ENCODE measurements at regions not wholly inside any gene's neighbourhood (a gene's known extent, or its start where the extent isn't known, plus 50 kb on each side); places are given as distances from the start of the nearest gene placed in this dataset.
"Not testable (repeated sequence)": the region's sequence is repeated elsewhere in the genome, so short reads cannot be mapped to it uniquely, and the experiment has no call there.

DNA sequence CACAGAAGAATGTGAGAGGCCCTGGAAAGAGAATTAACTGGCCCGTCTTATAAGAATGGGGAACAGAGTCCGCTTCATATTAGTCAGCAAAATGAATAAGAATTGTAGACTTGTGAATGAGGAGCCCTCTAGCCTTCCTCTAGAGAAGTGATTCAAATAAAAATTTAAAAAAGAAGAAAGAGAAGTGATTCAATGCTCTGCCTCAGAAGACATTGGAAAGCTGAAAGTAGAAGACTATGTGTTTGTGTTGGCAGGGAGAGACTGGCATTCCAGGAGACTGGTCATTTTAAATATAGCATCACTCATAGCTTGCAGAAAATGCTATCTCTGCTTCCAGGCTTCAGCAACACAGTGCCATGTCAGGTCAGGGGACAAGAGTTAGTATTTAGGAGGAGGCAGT lies 190.6 kb upstream of the HS3ST3A1 start:
- no peak for DNase-seq

DNA sequence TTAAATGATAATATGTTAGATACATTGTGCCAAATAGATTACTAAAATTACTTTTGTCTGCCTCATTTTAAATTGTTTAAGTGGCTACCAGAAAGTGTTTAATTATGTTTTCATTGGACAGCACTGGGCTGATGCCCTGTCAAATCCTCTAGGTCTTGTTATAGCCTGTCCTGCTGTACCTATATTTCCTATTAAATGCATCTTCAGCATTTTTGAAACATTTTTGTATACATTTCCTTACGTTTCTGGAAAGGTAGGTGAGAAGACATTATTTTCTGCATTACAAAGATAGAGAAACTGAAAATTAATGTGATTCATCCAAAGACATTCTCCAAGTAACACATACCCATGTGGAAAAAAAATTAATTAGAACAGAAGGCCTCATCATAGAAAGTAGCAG lies 192.2 kb upstream of the HS3ST3A1 start:
- no peak for DNase-seq

GRCh38 chr17:13797863-13798262 lies 196.1 kb upstream of the HS3ST3A1 start:
- no peak for DNase-seq

- DNase-seq = no peak
These were observed 204.4 kb upstream of the HS3ST3A1 start for GRCh38 chr17:13806092-13806491.

GRCh38 chr17:13807103-13807502 lies 205.4 kb upstream of the HS3ST3A1 start:
- DNase-seq = no peak

GRCh38 chr17:13812350-13812749 lies 210.6 kb upstream of the HS3ST3A1 start:
- DNase-seq = no peak

GRCh38 chr17:13813347-13814240 lies 211.9 kb upstream of the HS3ST3A1 start:
- no peak for DNase-seq

DNA sequence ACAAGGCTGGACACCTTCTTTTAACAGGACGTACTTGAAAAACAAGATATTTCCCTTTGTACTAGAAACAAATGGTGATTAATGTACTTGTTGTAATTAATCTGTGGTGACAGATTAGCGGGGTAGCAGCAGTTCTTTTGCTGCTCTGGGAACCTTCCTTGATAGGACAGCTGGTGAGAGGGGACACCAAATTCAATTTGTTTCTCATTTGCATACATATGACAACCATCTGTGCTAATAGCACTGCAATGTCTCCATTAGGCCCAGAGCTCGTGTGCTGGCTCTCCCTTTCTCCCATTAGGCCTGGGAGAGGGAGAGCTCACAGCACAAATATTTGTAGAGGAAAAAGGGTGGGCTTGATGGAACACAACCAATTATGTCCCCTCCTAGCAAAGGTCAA lies 221.0 kb upstream of the HS3ST3A1 start:
- no peak for DNase-seq

DNA sequence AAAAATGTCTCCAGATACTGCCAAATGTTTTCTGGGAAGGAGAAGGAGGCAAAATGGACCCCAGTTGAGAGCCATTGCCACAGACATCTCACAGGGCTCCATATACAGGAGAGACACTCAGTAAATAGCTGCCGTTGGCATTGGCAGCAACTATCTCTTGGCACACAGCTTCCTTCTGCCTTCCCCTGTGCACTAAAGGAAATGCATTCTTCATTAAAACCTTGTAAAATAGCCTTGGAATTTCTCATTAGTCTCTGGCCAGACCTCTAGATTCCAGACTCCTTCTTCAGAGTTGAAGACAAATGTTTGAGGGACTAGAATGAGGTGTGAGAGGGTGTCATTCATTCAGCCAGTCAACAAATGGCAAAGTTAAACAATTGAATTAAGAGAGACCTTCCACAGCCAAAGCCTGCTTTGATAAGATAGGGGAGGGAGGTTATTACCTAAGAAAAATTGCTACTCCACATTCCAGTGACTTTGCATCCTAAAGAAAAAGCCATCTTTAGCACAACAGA lies 223.9 kb upstream of the HS3ST3A1 start:
- no peak for DNase-seq

DNA sequence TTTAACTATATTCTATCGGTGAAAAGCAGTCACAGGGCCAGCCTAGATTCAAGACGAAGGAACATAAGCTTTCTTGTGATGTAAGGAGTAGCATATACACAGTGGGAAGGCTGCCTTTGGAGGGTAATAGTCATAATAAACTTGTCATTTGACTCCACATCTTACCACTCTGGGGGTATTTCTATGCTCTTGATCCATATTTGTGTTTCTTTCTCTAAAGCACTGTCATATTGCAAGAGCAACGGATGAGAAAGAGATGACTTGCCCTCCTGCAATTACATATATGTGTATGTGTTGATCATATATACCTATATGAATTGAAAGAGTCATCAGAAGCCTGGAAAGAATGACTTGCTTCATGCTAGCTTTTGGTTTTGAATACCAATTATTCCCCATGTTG lies 225.4 kb upstream of the HS3ST3A1 start:
- no peak for DNase-seq

GRCh38 chr17:13833921-13834320 lies 232.2 kb upstream of the HS3ST3A1 start:
- no peak for DNase-seq

GRCh38 chr17:13835151-13835550 lies 233.4 kb upstream of the HS3ST3A1 start:
- no peak for DNase-seq

DNA sequence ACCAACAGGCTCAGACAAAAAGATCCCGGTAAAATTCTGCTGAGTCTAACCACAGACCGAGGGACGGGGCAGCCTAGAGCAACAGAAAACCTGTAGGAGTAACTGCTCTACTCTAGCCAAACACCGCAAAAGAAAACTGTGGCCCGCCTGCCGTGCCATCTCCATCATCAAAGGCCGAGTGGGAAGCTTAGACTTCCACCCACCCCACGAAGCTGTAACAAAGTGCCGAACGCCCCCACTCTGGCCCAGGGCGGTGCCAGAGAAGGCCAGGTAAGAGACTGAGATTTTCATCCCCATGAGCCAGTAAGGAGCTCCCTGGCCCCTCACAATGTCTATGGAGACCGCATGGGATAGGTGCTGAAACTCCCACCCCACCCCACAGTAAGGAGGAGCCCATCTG lies 231.9 kb upstream of the COX10 start:
- DNase-seq = no peak

DNA sequence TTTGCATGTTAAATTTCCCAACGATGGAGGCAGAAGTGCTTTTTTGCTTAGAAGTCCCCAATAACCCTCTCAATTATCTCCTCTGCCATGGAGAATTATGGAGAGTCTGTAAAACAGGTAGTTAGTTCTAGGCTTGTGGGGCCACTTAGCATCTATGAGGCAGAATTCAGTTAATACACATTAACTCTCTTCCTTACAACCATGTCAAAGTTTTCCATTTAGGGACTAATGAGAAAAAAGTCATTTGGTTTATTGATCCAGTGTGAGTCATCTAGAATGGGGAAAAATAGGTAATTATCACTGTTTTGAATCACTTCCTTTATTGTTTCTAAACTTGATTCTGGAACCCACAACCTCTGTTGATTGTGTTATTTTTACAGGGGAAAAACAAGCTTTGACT lies 229.1 kb upstream of the COX10 start:
- no peak for DNase-seq

- no peak for DNase-seq
These were observed 225.3 kb upstream of the COX10 start for GRCh38 chr17:13843862-13844635.

GRCh38 chr17:13851889-13852288 lies 217.4 kb upstream of the COX10 start:
- DNase-seq = no peak

DNA sequence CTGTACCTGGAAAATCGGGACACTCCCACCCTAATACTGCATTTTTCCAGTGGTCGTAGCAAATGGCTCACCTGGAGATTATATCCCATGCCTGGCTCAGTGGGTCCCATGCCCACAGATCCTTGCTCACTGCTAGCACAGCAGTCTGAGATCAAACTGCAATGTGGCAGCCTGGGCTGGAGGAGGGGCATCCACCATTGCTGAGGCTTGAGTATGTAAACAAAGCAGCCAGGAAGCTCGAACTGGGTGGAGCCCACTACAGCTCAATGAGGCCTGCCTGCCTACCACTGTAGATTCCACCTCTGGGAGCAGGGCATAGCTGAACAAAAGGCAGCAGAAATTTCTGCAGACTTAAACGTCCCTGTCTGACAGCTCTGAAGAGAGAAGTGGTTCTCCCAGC lies 213.6 kb upstream of the COX10 start:
- not testable (repeated sequence) for DNase-seq

- DNase-seq = no peak
These were observed 207.0 kb upstream of the COX10 start for GRCh38 chr17:13862346-13862745.

GRCh38 chr17:13863436-13863835 lies 205.9 kb upstream of the COX10 start:
- no peak for DNase-seq

DNA sequence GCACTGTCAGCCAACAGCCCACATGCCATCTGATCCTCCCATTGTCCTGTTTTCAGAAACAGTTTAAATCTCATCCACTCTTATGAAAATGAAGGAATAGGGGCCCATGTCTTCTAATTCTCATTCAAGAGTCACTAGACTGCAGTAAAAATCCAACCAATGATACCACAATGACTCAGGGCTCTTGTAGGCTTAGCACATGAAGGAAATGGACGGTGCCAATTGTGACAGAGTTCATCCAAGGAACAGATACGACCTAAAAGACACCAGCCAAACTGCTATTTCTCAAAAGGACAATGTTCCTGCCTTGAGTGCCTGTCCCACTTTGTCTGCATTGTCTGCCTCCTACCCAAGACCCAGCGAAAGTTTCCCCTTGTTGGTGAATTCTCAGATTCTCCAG lies 204.8 kb upstream of the COX10 start:
- no peak for DNase-seq

GRCh38 chr17:13865650-13866049 lies 203.7 kb upstream of the COX10 start:
- DNase-seq = no peak

- no peak for DNase-seq
These were observed 199.9 kb upstream of the COX10 start for GRCh38 chr17:13869331-13869940.

DNA sequence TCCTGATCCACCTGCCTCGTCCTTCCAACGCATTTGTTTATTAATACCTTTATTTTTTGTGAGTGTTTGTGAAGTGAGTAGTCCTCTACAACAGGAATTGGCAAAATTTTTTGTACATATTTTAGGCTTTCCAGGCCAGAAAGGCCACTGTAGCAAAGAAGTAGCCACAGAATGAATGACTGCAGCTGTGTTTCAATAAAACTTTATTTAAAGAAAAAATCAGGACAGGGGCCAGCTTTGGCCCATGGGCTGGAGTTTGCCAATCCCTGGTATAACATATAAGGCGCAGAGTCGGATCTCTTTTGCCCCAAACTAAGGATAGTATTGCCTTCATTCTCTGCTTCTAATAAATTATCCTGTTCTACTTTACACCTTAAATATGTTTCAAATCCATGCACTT lies 198.0 kb upstream of the COX10 start:
- DNase-seq = no peak

DNA sequence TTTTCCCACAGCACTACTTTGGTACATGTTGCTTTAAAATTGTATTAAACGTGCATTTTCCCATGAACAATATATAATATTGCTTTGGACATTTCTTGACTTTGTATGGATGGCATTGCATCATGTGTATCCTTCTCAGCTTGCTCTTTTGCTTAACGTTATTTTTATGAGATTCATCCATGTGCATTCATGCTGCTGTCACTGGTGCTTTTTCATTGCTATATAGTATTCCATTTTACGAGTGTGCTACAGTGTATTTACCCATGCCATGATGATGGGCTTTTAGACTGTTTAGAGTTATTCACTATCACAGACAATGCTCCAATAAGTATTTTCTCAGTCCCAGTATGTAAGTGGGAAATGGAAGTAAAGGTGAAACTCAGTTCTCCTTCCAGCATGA lies 195.2 kb upstream of the COX10 start:
- DNase-seq = no peak

All from activated T-cell treated with anti-CD3 and anti-CD28 coated beads, Interleukin-2, amount 50 U/mL, for 48 hours (primary cell).